ENCODE measurements at regions not wholly inside any gene's neighbourhood (a gene's known extent, or its start where the extent isn't known, plus 50 kb on each side); places are given as distances from the start of the nearest gene placed in this dataset.
A peak's percentile ranks its signal among the peaks of the same experiment; 100 is the strongest.

DNA sequence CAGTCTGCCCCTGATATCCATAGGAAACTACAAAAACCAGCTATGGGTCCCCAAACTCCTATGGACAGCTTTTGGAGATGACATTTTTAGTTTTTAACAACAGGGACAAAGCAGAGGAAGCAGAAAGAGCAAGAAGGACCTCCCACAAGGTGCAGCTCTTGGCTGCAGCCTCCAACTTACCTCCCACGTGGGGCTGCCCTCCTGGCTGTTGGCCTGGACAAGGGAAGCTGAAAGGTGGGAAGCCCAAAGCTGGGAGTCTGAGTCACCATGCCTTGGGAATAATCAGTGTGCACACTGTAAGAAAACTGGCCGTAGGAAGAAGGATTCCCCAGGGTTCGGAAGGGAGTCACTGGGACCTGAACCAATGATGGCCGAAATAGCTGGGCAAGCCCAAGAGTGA, 51.8 kb upstream of the PAX1 start:
- DNase-seq (ENCODE audit: low read depth in 2 of 2), result no peak

GRCh38 chr20:21643417-21643816, 62.0 kb upstream of the PAX1 start:
- DNase-seq (ENCODE audit: low read depth in 2 of 2), result no peak

DNA sequence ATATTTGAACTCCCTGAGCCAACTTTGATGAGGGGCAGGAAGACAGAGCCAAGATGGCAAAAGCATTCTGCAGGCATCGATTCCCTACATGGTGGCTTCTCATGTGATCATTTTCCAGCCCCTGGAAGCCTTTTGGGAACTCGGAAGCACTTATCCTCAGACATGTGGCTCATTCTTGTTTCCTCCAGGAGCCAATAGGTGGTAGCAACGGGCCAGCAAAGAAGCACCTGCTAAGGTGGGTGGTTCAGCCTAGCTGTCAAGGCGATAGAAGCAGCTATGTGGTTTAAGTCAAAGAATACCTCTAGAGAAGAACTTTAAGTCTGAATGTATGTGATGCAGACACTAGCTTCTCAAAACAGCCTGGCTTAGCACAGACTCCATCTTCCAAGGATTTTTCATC, 64.9 kb upstream of the PAX1 start:
- DNase-seq (ENCODE audit: low read depth in 2 of 2), result no peak

- no peak for DNase-seq (ENCODE audit: low read depth in 2 of 2)
These were observed 71.6 kb upstream of the PAX1 start for GRCh38 chr20:21633829-21634228.

GRCh38 chr20:21632735-21633053, 72.8 kb upstream of the PAX1 start:
- DNase-seq (ENCODE audit: low read depth in 2 of 2), result no peak

- no peak for DNase-seq (ENCODE audit: low read depth in 2 of 2)
These were observed 73.3 kb upstream of the PAX1 start for GRCh38 chr20:21632031-21632734.

GRCh38 chr20:21628800-21629199, 76.7 kb upstream of the PAX1 start:
- no peak for DNase-seq (ENCODE audit: low read depth in 2 of 2)

- DNase-seq (ENCODE audit: low read depth in 2 of 2), result no peak
These were observed 81.7 kb upstream of the PAX1 start for GRCh38 chr20:21623781-21624094.

DNA sequence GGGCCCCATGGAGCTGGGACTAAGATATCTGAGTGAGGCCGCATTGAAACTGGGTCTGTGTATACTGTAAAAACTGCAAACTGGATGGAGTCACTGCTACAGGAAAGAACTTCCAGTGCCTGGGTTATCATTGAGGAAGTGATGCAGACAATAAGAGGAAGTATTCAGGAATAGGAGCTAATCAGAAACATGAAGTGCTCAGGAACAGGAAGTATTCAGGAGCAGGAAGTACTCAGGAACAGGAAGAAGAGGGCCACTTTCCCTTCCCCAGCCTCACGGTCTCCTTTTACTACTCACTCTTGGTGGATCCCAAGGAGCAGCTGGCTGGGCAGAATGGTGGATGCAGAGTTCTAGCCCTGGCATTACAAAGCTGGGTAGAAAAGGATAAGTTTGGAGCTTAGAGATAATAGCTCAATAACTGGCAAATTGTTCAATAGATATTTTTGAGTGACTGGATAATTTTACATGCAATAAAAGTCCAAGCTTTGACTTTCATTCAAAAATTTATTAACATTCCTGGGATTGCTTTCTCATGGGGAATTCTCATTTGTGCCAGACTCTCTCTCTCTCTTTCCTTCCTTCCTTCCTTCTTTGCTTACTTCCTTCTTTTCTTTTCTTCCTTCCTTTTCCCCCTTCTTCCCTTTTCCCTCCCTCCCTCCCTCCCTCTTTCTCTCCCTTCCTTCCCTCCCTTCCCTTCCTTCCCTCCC, 82.2 kb upstream of the PAX1 start:
- DNase-seq (ENCODE audit: low read depth in 2 of 2), result no peak

DNA sequence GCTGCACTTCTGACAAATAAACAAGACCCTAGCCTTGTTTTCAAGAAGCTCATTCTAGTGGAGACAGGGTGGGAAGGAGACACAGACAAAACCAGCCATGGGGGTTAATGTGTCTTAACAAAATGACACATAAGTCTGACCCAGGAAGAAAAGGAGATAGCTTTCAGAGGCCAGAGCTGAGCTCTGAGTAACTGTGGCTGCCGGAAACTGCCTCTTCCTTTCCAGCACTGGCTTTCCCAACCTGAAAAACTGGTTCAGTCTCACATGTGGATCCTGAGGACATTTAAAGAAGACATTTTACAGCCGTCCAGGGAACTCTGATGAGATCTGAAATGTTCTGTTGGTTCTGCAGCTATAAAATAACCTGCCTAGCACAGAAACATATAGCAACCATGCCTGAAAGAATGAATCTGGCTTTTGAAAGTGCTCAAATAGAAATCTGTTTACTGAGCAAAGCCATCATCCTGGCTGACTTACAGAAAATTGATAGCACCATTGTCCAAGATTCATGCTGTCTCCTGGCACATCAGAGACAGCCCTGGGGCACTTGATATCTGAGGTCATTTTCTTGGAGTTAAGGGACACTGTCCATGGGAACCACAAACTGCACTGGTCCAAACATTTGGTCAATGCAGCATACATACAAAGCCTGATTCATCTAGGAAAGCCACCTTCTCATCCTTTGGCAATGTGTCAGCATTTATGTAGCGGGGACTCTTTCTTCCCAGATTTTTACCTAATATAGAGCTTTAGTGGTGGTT, 83.2 kb upstream of the PAX1 start:
- DNase-seq (ENCODE audit: low read depth in 2 of 2), result no peak

DNA sequence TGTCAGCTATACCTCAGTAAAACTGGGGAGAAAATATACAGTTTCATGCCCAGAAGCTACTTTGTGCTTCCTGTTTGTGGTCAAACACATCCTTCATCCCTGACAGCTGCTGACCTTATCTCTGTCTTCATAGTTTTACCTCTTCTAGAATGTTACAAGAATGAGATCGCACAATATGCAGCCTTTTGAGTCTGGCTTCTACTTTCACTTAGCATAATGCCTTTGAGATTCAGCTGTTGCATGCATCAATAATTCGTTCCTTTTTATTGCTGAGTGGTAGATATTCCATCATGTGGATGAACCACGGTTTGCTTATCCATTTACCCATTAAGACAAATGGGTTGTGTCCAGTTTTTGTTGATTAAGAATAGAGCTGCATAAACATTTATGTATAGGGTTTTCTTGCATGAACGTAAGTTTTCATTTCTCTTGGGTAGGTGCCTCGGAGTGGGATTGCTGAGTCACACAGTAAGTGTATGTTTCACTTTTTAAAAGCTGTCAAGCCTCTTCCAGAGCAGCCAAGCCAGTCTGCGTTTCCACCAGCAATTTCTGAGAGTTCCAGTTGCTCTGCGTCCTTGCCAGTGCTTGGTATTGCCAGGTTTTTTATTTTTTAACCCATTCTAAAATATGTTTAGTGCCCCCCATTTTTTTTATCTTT, 86.6 kb upstream of the PAX1 start:
- no peak for DNase-seq (ENCODE audit: low read depth in 2 of 2)

DNA sequence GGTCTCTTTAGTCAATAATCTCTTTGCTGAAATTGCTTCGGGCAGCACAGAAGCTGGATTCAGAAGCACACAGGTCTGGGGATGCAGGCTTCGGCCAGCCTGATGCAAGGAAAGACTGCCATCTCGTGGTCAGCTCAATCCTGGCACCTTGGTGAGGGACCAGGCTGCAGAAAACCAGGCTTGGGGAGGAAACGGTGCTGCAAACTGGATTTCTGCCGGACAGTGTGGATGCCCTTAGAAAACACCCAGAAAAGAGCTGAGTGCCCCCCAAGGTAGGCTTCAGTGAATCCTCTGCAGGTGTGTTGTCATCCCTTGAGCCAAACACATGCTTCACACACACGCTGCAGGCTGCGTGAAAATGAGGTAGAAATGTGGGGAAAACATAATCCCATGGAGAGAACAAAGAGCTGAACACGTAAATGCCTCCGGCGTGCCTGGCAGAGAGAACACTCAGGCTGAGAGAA, 89.8 kb upstream of the PAX1 start:
- peak; percentile 1 to 9 for DNase-seq (ENCODE audit: low read depth in 2 of 2)

DNA sequence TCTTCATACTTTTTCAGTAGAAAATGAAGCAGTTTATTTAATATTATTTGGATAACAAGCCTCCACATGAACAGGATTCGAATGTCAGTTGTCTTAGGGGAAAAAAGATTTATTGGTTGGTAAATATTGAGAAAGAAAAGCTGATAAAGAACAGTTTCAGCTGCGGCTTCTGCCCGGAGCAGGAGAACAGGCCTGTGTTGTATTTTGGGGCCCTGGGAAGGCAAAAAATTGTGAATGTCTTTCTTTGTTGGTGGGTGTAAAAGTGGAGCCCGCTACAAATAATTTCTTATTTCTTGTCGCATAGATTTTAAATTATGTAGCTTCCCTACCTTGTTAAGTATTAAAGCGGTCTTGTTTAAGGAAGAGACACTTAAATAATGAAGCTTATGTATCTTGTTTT, 90.5 kb upstream of the PAX1 start:
- DNase-seq (ENCODE audit: low read depth in 2 of 2), result no peak

DNA sequence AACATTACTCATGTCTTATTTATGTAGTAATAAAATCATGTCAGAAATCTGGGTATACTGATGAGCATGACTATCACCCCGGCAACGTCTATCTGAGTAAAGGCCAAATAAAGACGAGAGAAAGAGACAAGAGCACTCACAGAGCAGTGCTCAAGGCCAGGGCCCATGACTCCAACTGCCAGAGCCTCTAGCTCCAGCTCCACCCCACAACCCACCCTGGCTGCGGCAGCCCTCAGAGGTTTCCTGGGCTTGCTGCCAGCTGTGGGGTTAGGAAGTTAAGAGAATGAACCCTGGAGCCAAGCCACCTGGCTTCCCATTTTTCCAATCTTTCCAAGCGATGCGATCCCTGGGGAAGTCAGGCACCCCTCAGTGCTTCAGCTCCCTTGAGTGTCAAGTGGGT, 92.0 kb upstream of the PAX1 start:
- DNase-seq (ENCODE audit: low read depth in 2 of 2), result no peak

GRCh38 chr20:21609981-21610380, 95.5 kb upstream of the PAX1 start:
- no peak for DNase-seq (ENCODE audit: low read depth in 2 of 2)

DNA sequence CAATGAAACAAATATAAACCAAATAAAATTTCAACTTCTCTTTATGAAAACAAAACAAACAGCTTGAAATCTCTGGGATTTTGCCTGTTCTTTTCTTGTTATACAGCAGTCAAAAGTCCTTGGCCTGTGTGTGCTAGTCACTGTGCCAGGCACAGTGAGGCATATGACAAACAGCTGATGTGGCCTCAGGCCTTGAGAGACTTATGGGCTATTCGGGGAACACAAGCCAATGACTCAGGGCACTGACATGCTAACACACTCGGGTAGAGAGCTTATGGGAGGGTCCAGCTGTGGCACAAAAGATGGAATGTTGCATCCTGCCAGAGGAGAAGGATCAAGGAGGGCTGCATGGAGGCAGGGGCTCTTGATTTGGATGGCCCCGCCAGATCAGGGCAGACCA, 95.4 kb upstream of the NKX2-2 start:
- no peak for DNase-seq (ENCODE audit: low read depth in 2 of 2)

- no peak for DNase-seq (ENCODE audit: low read depth in 2 of 2)
These were observed 94.9 kb upstream of the NKX2-2 start for GRCh38 chr20:21608777-21609176.

GRCh38 chr20:21607971-21608725, 94.3 kb upstream of the NKX2-2 start:
- DNase-seq (ENCODE audit: low read depth in 2 of 2), result no peak

DNA sequence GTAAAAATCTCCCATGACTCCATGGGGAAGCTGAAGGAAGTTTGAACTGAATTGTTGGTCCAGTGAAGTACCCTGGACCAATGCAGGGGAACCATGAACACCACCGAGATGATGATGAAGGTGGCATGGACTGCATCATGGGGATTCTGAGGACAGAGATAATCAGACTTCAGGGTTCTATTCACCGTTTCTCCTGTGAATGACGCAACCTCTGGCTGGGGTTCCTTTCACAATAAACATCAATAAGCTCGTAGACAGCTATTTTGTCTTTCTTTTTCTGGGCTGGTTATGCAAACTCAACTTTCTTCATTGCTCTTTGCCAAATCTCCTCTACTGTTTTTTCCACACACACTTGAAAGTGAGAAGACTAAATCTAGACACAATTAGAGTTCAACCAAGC, 87.9 kb upstream of the NKX2-2 start:
- DNase-seq (ENCODE audit: low read depth in 2 of 2), result no peak

DNA sequence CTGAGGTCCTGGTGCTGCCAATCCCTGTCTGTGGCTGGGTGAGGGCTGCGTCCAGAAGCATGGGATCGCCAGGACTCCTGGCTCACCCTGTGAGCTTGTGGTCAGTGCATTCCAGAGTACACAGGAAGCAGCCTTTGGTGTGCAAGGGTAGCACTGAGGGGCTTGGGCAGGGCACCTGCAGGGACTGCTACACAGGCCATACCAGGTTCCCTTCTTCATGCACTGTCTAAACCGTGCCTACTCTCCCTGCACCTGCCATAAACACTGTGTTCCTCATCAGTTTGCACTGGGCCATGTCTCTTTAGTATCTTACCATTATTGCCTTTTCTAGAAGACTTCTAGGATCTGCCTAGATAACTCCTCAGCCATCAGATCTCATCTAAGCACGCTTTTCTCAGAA, 72.8 kb upstream of the NKX2-2 start:
- DNase-seq (ENCODE audit: low read depth in 2 of 2), result no peak

DNA sequence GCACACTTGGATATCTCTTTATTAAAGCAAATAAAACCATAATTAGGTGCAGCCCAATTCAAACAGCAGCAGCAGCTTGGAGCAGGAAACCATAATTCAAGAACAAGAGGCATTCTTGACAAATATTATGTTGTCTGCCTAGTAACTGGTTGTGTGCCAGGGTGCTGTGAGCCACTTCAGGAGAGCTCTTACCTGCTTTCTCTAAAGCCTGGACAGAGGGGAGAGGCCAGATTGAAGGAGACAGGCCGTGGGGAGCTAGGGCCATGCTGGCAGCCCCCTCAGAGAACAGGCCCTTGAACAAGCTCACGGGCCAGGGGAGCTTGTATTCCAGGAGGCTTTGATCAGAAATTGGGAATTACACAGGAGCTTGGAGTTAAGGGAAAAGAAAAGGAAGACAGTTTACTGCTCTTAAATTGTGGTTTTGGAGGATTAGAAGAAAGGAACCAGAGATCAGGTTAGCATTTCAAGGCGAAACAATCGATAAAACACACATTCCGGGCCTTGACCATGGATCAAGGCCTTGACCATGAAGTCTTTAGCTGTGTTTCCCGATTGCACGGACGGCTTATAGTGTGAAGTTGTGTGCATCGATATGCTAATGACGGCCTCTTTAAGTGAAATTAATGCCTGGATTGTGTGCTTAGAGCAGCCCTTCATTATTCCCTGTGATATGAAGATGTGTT, 69.8 kb upstream of the NKX2-2 start:
- no peak for DNase-seq (ENCODE audit: low read depth in 2 of 2)

Measured in fibroblast of skin of left quadriceps (primary cell).